Loucy (cell line): ENCODE measurements at regions not wholly inside any gene's neighbourhood (a gene's known extent, or its start where the extent isn't known, plus 50 kb on each side); places are given as distances from the start of the nearest gene placed in this dataset.

Experiments used
- CTCF ChIP-seq: fragments of 200-600 bp; sonication (generic); conservative IDR thresholded peaks from 2 replicates; pipeline ENCODE4 v1.5.1; 2014; ENCODE audit warnings: mild to moderate bottlenecking, antibody characterized with exemption, low read length
- EZH2phosphoT487 ChIP-seq: fragments of 200-600 bp; IDR thresholded peaks from 2 replicates; pipeline ENCODE4 v1.6.1; 2018; ENCODE audit warnings: antibody characterized with exemption, mild to moderate bottlenecking, moderate library complexity, borderline replicate concordance

- TF ChIP-seq EZH2phosphoT487 (no peak), CTCF (no peak)
These were observed 342.0 kb downstream of the SIPA1L2 start for GRCh38 chr1:232287676-232288569.
